K562 (cell line): ENCODE measurements at regions not wholly inside any gene's neighbourhood (a gene's known extent, or its start where the extent isn't known, plus 50 kb on each side); places are given as distances from the start of the nearest gene placed in this dataset.

Source experiments
- ARID2 ChIP-seq: fragments of 450-650 bp; IDR thresholded peaks from 2 replicates; pipeline ENCODE4 v1.6.1; 2017; ENCODE audit warnings: antibody characterized with exemption, mild to moderate bottlenecking
- CEBPB ChIP-seq: fragments of 450-650 bp; IDR thresholded peaks from 2 replicates; pipeline ENCODE4 v1.6.1; 2016; ENCODE audit warnings: missing genetic modification characterization, missing compliant biosample characterization
- HSF4 ChIP-seq: fragments of 250-450 bp; sonication (Bioruptor Pico); IDR thresholded peaks from 2 replicates; pipeline ENCODE4 v2.1.2; 2022; ENCODE audit warnings: mild to moderate bottlenecking, moderate library complexity, borderline replicate concordance
- IRF1 ChIP-seq: sonication (generic); formaldehyde crosslinking; IDR thresholded peaks from 2 replicates; pipeline ENCODE4 v1.8.0; 2022; ENCODE audit warnings: missing genetic modification reagents, mild to moderate bottlenecking, borderline replicate concordance
- PCBP1 ChIP-seq: fragments of 200-400 bp; formaldehyde crosslinking; IDR thresholded peaks from 2 replicates; pipeline ENCODE4 v1.6.1; 2018; ENCODE audit warnings: mild to moderate bottlenecking, low read depth, low read length; ENCODE audit not compliant: poor library complexity, severe bottlenecking
- POLR2A ChIP-seq: fragments of 450-650 bp; conservative IDR thresholded peaks from 2 replicates; pipeline ENCODE4 v1.6.1; 2016
- PYGO2 ChIP-seq: fragments of 450-650 bp; IDR thresholded peaks from 2 replicates; pipeline ENCODE4 v1.6.1; 2016; ENCODE audit warnings: mild to moderate bottlenecking, missing genetic modification characterization, moderate library complexity, missing compliant biosample characterization
- RAD51 ChIP-seq: fragments of 450-650 bp; IDR thresholded peaks from 2 replicates; pipeline ENCODE4 v1.7.1; 2016; ENCODE audit warnings: low read depth, mild to moderate bottlenecking, borderline replicate concordance
- RBM34 ChIP-seq: fragments of 200-400 bp; formaldehyde crosslinking; IDR thresholded peaks from 2 replicates; pipeline ENCODE4 v1.6.1; 2018; ENCODE audit warnings: low read length, borderline replicate concordance; ENCODE audit not compliant: insufficient read depth
- RREB1 ChIP-seq: fragments of 250-450 bp; sonication (Bioruptor Pico); IDR thresholded peaks from 2 replicates; pipeline ENCODE4 v1.4.0; 2020
- SMARCE1 ChIP-seq: fragments of 450-650 bp; IDR thresholded peaks from 2 replicates; pipeline ENCODE4 v1.7.1; 2016; ENCODE audit warnings: mild to moderate bottlenecking
- TAL1 ChIP-seq: fragments of 450-650 bp; IDR thresholded peaks from 2 replicates; pipeline ENCODE4 v1.6.1; 2016; ENCODE audit warnings: mild to moderate bottlenecking
- U2AF1 ChIP-seq: fragments of 200-400 bp; formaldehyde crosslinking; optimal IDR thresholded peaks from 2 replicates; pipeline ENCODE3; 2017; ENCODE audit warnings: mild to moderate bottlenecking, low read depth, low read length, moderate library complexity
- YY1 ChIP-seq, 3 experiments: IDR thresholded peaks; 2 replicates each; pipeline ENCODE4 v1.6.1; 2011; ENCODE audit warnings: low read length in 2 of 3, mild to moderate bottlenecking in 2 of 3, moderate library complexity in 2 of 3, borderline replicate concordance in 1 of 3, control low read depth in 1 of 3, low read depth in 1 of 3; ENCODE audit not compliant: insufficient read depth in 3 of 3, insufficient replicate concordance in 2 of 3, control insufficient read depth in 1 of 3, insufficient read length in 1 of 3; ENCODE audit errors: extremely low read depth in 1 of 3
- ZNF140 ChIP-seq: fragments of 250-450 bp; sonication (Bioruptor Pico); IDR thresholded peaks from 2 replicates; pipeline ENCODE4 v1.8.0; 2021; ENCODE audit warnings: moderate library complexity, mild to moderate bottlenecking, inconsistent platforms
- ZNF23 ChIP-seq: fragments of 250-450 bp; sonication (Bioruptor Pico); IDR thresholded peaks from 2 replicates; pipeline ENCODE4 v1.4.0; 2020; ENCODE audit warnings: mild to moderate bottlenecking
- ZNF644 ChIP-seq: fragments of 200-800 bp; sonication (Bioruptor generic); IDR thresholded peaks from 2 replicates; pipeline ENCODE4 v1.6.1; 2016; ENCODE audit warnings: low read depth, missing genetic modification characterization, missing compliant biosample characterization
- ZNF79 ChIP-seq: fragments of 250-450 bp; sonication (Bioruptor Pico); IDR thresholded peaks from 2 replicates; pipeline ENCODE4 v1.4.0; 2020; ENCODE audit warnings: low read depth, mild to moderate bottlenecking, moderate library complexity
- TF ChIP-seq, protein P1 (sequence below): sonication (generic); formaldehyde crosslinking; IDR thresholded peaks from 2 replicates; pipeline ENCODE4 v1.8.0; 2022; ENCODE audit warnings: mild to moderate bottlenecking, missing genetic modification reagents, borderline replicate concordance

GRCh38 chr6:14476793-14477531, 359.4 kb downstream of the CD83 start (continued):
- TF ChIP-seq RREB1 (peak; percentile 69; the same call in 1 of the 2 replicates), PYGO2 (tag) (no peak), ARID2 (no peak), IRF1 (no peak), RAD51 (0 out of 2 replicates have a peak, but pooled peaks have one; percentile 11), CEBPB (tag) (peak; percentile 94), TAL1 (peak; percentile 94), SMARCE1 (peak; percentile 97), ZNF644 (tag) (peak; percentile 86), U2AF1 (no peak), HSF4 (CRISPR knock-in tag) (no peak), PCBP1 (no peak), POLR2A (no peak), YY1 (IDR thresholded peaks at IDR 0.05; ENCODE audit: borderline replicate concordance in 1 of 3, control insufficient read depth in 1 of 3, extremely low read depth in 1 of 3, insufficient read depth in 3 of 3, insufficient read length in 1 of 3, insufficient replicate concordance in 2 of 3, low read depth in 1 of 3, low read length in 2 of 3) (peak in 1 of 3 experiments; percentile 24), ZNF23 (CRISPR knock-in tag) (no peak), RBM34 (no peak), ZNF79 (CRISPR knock-in tag) (no peak), ZNF140 (CRISPR knock-in tag) (no peak)
- TF ChIP-seq, protein P1, sequence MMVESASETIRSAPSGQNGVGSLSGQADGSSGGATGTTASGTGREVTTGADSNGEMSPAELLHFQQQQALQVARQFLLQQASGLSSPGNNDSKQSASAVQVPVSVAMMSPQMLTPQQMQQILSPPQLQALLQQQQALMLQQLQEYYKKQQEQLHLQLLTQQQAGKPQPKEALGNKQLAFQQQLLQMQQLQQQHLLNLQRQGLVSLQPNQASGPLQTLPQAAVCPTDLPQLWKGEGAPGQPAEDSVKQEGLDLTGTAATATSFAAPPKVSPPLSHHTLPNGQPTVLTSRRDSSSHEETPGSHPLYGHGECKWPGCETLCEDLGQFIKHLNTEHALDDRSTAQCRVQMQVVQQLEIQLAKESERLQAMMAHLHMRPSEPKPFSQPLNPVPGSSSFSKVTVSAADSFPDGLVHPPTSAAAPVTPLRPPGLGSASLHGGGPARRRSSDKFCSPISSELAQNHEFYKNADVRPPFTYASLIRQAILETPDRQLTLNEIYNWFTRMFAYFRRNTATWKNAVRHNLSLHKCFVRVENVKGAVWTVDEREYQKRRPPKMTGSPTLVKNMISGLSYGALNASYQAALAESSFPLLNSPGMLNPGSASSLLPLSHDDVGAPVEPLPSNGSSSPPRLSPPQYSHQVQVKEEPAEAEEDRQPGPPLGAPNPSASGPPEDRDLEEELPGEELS (CRISPR knock-in tag), result no peak
